ENCODE measurements at regions not wholly inside any gene's neighbourhood (a gene's known extent, or its start where the extent isn't known, plus 50 kb on each side); places are given as distances from the start of the nearest gene placed in this dataset.

GRCh38 chr3:127104586-127104985 lies 88.3 kb upstream of the PRR23E start:
- no TSS peak for BruUV-seq (replicated peaks)
- Histone ChIP-seq H3K27ac (ENCODE audit: insufficient read depth, low read depth, low read length) (no peak overlapping the region), H3K4me2 (ENCODE audit: insufficient read depth, low read length) (no peak overlapping the region), H3K4me3 (replicated peaks in 1 of 3; ENCODE audit: insufficient read depth in 1 of 3, low read depth in 1 of 3, low read length in 3 of 3) (no peak overlapping the region), H4K20me1 (replicated peaks; ENCODE audit: control insufficient read depth, extremely low read depth, insufficient read depth, low read length) (no peaks in the 10 kb centered on the region), H3K4me1 (ENCODE audit: control insufficient read depth, extremely low read depth, insufficient read depth, low read length) (no peaks in the 10 kb centered on the region), H3K9me1 (replicated peaks; ENCODE audit: control insufficient read depth, extremely low read depth, insufficient read depth, low read length) (no peaks in the 10 kb centered on the region), H3K79me2 (ENCODE audit: control insufficient read depth, insufficient read depth, low read length) (no peaks in the 10 kb centered on the region), H3K9me3 (replicated peaks; ENCODE audit: control insufficient read depth, insufficient read depth, low read length) (no peaks in the 10 kb centered on the region), H3K9ac (replicated peaks; ENCODE audit: extremely low read depth, insufficient read depth, low read length) (no peak overlapping the region), H3K27me3 (ENCODE audit: control insufficient read depth in 2 of 2, insufficient read depth in 2 of 2, low read length in 2 of 2) (no peaks in the 10 kb centered on the region), H2AFZ (ENCODE audit: low read depth, low read length) (no peak overlapping the region), H3K36me3 (ENCODE audit: control insufficient read depth in 2 of 2, extremely low read depth in 1 of 2, insufficient read depth in 2 of 2, low read length in 2 of 2) (no peaks in the 10 kb centered on the region)
- FAIRE-seq (no peak), DNase-seq (ENCODE audit: low read depth, low spot score) (no peak)
- dilution Hi-C loops (cut with MboI; ENCODE audit: extremely low pct_ligation_motif_present, low sequenced_read_pairs), result no loop called here
- intact Hi-C loops (cut with micrococcal nuclease), result no loop called here
- no peak for TF ChIP-seq FOS (IDR thresholded peaks at IDR 0.05; ENCODE audit: borderline replicate concordance, insufficient read depth, low read length)
- TF ChIP-seq JUN (IDR thresholded peaks at IDR 0.05; ENCODE audit: borderline replicate concordance, insufficient read depth, insufficient read length, low read depth), result no peak
- TF ChIP-seq GATA2 (IDR thresholded peaks at IDR 0.05; ENCODE audit: insufficient read depth, insufficient read length, low read depth, low read length), result no peak
- TF ChIP-seq MYC (IDR thresholded peaks at IDR 0.05; ENCODE audit: low read depth, low read length), result no peak
- no peak for TF ChIP-seq POLR2A (IDR thresholded peaks at IDR 0.05; ENCODE audit: low read depth, low read length)
- TF ChIP-seq POLR2AphosphoS5 (IDR thresholded peaks at IDR 0.05; ENCODE audit: insufficient read depth, low read depth, low read length), result no peak
- no peak for TF ChIP-seq CTCF (IDR thresholded peaks at IDR 0.05; ENCODE audit: extremely low read depth in 1 of 2, insufficient read depth in 1 of 2, low read depth in 1 of 2, low read length in 2 of 2)
- no peak for TF ChIP-seq EZH2 (IDR thresholded peaks at IDR 0.05; ENCODE audit: borderline replicate concordance, low read depth, low read length, severe bottlenecking)
- TF ChIP-seq MAX (IDR thresholded peaks at IDR 0.05; ENCODE audit: insufficient read depth, insufficient read length), result no peak
- POLR2A ChIA-PET, result no interaction called here
- CTCF ChIA-PET, result no interaction called here
